ENCODE measurements at regions not wholly inside any gene's neighbourhood (a gene's known extent, or its start where the extent isn't known, plus 50 kb on each side); places are given as distances from the start of the nearest gene placed in this dataset.
A peak's percentile ranks its signal among the peaks of the same experiment; 100 is the strongest.
"Not testable (repeated sequence)": the region's sequence is repeated elsewhere in the genome, so short reads cannot be mapped to it uniquely, and the experiment has no call there.

- ATAC-seq; intact Hi-C loops (cut with DNase I): not testable (repeated sequence)
- peak; percentile 50 for DNase-seq (ENCODE audit: low spot score)
Measured at GRCh38 chr3:197459571-197459970, 96.2 kb downstream of the BDH1 start.

DNA sequence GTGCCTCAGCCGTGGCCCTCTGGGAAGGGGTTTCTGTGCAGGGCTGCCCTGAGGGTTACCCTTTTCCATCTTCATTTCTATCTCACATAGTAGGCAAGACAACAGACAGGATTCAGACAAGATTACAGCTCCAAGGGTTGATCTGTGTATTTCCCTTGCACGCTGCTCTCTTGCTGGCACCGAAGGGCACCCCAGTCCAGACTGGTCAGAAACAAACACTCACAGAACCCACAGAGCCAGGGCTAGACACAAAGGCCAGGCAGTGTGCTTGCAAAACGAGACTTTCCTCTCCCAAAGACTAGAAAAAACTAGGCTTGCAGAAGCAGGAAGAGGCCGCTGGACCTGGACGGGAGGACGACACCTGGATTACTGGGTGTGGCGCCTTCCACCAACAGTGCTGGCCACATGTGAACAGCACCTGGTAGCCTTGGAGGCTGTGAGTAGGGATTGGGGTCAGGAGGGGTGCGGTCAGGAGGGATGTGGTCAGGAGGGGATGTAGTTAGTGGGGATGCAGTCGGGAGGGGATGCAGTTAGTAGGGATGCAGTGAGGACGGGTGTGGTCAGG is 96.8 kb downstream of the BDH1 start:
- DNase-seq (ENCODE audit: low spot score), result peak; percentile 43
- intact Hi-C loops (cut with DNase I), result no loop called here
- no peak for ATAC-seq

GRCh38 chr3:197458179-197458707 is 97.5 kb downstream of the BDH1 start:
- ATAC-seq, result no peak
- peak; percentile 32 for DNase-seq (ENCODE audit: low spot score)
- intact Hi-C loops (cut with DNase I), result no loop called here

GRCh38 chr3:197456261-197457091 is 99.3 kb downstream of the BDH1 start:
- intact Hi-C loops (cut with DNase I), result no loop called here
- peak; percentile 98 for ATAC-seq
- peak; percentile 91 for DNase-seq (ENCODE audit: low spot score)

- intact Hi-C loops (cut with DNase I); ATAC-seq: not testable (repeated sequence)
- DNase-seq (ENCODE audit: low spot score), result peak; percentile 32
Measured at GRCh38 chr3:197454841-197455240, 100.9 kb downstream of the BDH1 start.

GRCh38 chr3:197454014-197454413 is 101.8 kb downstream of the BDH1 start:
- intact Hi-C loops (cut with DNase I), result no loop called here
- no peak for ATAC-seq
- peak; percentile 38 for DNase-seq (ENCODE audit: low spot score)

DNA sequence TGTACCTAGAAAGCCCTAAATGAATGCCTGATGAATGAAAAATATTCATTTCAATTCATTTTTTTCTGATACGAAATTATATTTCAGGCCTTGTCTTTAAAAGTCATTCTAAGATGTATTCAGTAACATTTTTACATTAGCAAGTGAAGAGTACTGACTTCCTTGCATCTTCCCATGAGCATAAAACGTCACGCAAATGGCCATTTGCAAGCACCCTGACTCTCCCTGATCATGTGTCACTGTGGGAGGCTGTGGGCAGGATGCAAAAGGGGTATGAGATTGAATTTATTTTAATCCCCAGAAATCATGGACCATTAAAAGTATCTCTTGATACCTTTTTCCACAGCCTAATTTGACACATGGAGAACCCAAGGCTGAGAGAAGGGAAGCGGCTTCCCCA is 105.0 kb downstream of the BDH1 start:
- intact Hi-C loops (cut with DNase I), result no loop called here
- ATAC-seq, result no peak
- DNase-seq (ENCODE audit: low spot score), result peak; percentile 21

DNA sequence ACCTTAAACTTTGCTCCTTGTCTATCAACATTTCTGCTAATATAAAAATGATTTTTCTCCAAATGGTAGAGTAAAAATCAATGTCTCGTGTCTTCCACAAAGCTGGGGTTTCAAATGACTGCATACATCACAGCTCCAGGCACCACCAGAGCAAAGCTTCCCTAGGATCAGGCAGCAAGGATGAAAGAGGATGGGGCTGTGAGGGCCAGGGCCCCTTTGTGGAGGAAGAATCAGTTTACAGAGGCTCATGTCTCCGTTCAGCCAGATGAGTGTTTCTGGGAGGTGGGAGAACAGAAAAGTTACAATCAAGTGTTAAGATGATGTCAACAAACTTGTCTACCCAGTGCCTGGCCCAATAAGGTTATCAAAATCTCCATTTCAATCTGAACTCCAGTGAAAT is 105.5 kb downstream of the BDH1 start:
- intact Hi-C loops (cut with DNase I), result no loop called here
- ATAC-seq (no peak), DNase-seq (ENCODE audit: low spot score) (peak; percentile 3)

- intact Hi-C loops (cut with DNase I); DNase-seq (ENCODE audit: low spot score); ATAC-seq: not testable (repeated sequence)
Measured at GRCh38 chr3:197449181-197449580, 106.6 kb downstream of the BDH1 start.

- DNase-seq (ENCODE audit: low spot score), result peak; percentile 7
- intact Hi-C loops (cut with DNase I); ATAC-seq: not testable (repeated sequence)
Measured at GRCh38 chr3:197447781-197448180, 108.0 kb downstream of the BDH1 start.

DNA sequence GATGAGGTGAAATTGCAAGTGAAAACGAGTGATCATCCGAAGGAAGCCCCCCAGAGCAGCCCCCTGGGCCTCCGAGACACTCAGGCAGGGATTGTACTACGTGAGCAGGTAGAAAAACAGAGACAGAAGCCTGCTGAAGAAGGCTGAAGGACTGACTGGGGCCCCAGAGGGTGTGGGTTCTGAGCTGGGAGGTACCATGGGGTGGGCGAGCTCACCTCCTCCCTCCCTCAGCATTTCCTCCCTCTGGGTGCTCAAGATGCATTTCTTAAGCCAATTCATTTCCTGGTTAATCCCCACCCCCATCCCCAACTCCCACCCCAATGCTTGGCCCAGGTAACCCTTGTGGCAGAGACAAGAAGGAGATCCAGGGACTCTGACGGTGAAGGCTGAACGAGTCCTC is 108.7 kb downstream of the BDH1 start:
- peak; percentile 5 for DNase-seq (ENCODE audit: low spot score)
- intact Hi-C loops (cut with DNase I), result no loop called here
- ATAC-seq, result no peak

DNA sequence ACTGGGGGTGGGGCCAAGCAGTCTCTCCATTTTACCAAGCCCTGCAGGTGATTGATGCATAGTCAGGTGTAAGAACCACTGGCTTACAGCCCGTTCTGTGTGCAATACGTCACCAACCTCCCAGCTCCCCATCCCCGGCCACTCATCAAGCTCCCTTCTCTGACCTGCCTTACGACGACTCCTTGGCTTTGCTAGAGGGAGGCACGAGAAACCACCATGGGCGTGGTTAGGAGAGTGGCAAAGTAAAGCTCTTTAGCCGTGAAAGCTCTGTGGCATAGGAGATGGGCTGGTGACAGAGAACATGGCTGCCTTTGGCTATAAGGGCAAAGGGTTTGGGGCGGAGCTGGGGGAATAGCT is 109.1 kb downstream of the BDH1 start:
- ATAC-seq (no peak), DNase-seq (ENCODE audit: low spot score) (peak; percentile 38)
- intact Hi-C loops (cut with DNase I), result no loop called here

DNA sequence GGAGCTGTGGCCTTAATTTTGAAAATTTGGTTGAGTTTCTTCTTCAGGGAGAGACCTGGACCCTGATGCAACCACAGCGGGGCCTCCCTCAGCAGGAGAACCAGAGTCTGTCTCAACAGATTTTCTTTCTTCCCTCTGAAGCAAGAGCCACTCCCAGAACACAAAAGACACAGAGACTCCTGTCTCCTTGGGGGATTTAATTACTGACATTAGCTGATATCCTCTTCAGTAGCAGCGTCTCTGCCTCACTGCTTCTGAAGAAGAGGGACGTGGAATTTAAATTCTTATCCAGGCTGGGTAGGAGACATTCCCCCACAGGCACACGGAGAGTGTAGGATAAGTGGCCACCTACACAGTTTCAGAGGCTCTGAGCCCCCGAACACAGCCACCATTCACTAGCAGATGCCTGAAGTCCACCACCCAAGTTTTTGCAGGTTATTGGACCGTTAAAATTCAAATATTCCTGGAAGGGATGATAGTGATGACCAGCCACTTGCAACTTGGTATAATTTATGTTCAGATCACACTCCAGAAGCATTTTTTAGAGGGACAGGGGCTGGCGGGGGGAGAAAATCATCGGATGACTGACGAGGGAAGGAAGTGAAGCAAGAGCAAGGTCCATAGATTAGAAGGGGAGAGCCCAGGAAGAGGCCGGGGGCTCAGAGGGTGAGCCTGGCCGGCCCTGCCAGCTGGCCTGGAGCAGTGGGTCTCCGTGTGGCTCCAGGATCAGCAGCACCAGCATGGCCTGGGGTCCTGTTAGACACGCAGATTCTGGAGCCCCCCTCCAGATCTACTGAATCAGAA is 109.7 kb downstream of the BDH1 start:
- DNase-seq (ENCODE audit: low spot score) (peak; percentile 23), ATAC-seq (no peak)
- intact Hi-C loops (cut with DNase I), result no loop called here

DNA sequence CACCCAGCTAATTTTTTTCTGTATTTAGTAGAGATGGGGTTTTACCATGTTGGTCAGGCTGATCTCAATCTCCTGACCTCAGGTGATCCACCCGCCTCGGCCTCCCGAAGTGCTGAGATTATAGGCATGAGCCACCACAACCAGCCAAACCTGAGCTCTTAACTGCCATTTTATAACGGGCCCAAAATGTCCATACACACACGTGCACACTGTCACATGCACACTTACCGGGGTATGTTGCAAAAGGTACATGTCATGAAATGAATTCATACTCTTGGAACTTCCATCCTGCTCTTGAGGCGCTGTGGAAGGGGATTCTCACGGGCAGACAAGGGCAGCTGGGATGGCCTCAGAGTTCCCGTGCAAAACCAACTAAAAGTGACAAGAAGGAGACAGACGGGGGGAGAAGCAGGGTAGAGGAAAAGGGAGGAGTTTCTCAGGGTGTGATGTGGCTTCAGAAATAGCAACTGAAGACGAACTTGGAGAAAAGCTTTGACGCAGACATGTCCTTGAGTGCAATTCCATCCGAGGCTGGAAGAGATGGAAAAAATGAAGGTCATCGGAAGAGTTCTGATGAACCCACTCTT is 110.9 kb downstream of the BDH1 start:
- intact Hi-C loops (cut with DNase I), result no loop called here
- DNase-seq (ENCODE audit: low spot score), result peak; percentile 21
- ATAC-seq, result no peak

DNA sequence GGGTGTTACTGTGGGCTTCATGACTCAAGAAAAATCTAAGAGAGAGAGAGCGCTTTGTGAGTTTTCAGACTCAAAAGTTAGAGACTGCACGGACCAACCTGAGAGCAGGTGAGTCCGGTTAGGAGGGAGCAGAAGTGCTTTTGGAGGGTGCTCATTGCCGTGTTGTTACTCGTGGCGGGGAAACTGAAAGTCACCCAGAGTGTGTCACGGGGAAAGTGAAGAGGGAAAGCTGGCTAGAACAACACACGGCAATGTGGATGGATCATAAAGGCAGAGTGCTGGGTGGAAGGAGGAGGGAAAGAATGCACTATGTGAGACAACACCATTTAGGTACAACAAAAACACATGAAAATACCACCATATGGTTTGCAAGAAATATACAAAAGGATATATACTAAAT is 112.3 kb downstream of the BDH1 start:
- ATAC-seq (no peak), DNase-seq (ENCODE audit: low spot score) (no peak)
- intact Hi-C loops (cut with DNase I), result no loop called here

DNA sequence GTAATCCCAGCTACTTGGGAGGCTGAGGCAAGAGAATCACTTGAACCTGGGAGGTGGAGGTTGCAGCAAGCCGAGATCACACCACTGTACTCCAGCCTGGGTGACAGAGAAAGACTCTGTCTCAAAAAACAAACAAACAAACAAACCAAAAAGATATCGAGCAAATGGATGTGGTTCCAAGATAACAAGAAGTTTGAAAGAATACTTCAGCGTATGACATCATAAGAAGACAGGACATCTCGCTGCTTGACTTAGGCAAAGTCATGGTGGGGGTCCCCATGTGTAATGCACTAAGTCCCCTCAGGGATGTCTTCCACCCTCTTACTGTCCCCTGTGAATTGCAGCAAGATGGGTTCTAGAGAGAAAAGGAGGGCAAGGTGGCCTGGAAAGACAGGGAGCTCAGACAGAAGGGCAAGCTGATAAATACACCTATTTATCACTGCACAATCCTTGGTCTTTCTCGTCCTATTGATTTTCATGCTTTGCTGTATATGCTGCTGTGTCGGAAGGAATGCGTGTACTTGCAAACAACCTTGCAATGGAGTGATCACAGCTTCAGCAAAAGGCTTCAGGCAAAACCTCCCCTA is 115.0 kb downstream of the BDH1 start:
- DNase-seq (ENCODE audit: low spot score) (no peak), ATAC-seq (no peak)
- intact Hi-C loops (cut with DNase I), result no loop called here

DNA sequence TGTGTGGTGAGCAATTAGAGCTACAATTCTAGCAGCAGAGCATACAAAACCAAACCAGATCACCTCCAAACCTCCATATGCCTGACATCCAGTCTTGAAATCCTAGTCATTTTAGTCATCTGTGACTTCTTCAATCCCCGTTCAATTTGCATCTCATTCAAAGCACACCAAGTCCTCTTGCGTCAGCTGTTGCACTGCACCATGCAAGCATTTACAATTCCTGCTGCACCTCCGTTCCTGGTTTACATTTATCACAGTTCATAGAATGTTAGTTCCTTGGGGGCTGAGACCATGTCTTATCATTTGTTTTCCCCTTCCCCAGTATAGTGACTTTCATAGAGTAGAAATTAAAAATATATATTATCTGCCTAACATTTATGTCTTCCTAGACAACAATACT is 116.9 kb downstream of the BDH1 start:
- intact Hi-C loops (cut with DNase I), result no loop called here
- DNase-seq (ENCODE audit: low spot score) (peak; percentile 12), ATAC-seq (no peak)

GRCh38 chr3:197435426-197435825 is 120.3 kb downstream of the BDH1 start:
- no peak for ATAC-seq
- DNase-seq (ENCODE audit: low spot score), result no peak
- intact Hi-C loops (cut with DNase I), result no loop called here

DNA sequence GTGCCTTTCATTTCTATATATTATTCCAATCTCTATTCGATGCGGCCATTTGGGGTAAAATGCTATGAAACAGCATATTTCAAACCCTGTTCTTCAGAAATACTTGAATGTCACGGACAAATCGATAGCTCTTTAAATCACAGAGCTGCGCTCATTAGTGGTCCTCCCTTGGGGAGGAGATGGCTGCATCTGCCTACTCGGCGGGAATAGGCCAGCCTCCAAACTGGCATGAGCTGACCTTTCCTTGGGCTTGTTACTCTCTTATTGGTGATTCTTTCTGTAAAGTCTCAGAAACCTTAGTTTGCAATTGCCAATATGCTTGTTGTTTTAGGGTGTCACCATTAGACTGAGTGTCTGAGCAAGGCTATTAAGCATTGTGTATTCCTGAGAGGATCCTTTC is 120.9 kb downstream of the BDH1 start:
- intact Hi-C loops (cut with DNase I), result no loop called here
- no peak for DNase-seq (ENCODE audit: low spot score)
- ATAC-seq, result no peak

Data from sciatic nerve (tissue), 2 donors.